Esophagus muscularis mucosa (tissue), 4 donors: ENCODE measurements at regions not wholly inside any gene's neighbourhood (a gene's known extent, or its start where the extent isn't known, plus 50 kb on each side); places are given as distances from the start of the nearest gene placed in this dataset.

Experiments
- EP300 ChIP-seq: sonication (generic); formaldehyde crosslinking; IDR thresholded peaks from one replicate; pipeline ENCODE4 v1.6.1; 2017; ENCODE audit warnings: antibody characterized with exemption
- POLR2A ChIP-seq: fragments of 450-650 bp; IDR thresholded peaks from one replicate; pipeline ENCODE4 v1.6.1; 2017; ENCODE audit warnings: antibody characterized with exemption, moderate library complexity, mild to moderate bottlenecking, low read depth
- POLR2AphosphoS5 ChIP-seq, 2 donors: sonication (generic); formaldehyde crosslinking; IDR thresholded peaks; one replicate each; pipeline ENCODE4 v1.6.1; 2017; ENCODE audit warnings: antibody characterized with exemption in 2 of 2
- TF ChIP-seq, protein P1 (sequence below), 3 experiments: fragments of 200-600 bp in 2 of 3; fragments of 450-650 bp in 1 of 3; sonication (generic) in 2 of 3; IDR thresholded peaks; one replicate each; pipeline ENCODE4 v1.5.1; 2017 to 2019; ENCODE audit warnings: antibody characterized with exemption in 3 of 3, mild to moderate bottlenecking in 2 of 3, moderate library complexity in 1 of 3

DNA sequence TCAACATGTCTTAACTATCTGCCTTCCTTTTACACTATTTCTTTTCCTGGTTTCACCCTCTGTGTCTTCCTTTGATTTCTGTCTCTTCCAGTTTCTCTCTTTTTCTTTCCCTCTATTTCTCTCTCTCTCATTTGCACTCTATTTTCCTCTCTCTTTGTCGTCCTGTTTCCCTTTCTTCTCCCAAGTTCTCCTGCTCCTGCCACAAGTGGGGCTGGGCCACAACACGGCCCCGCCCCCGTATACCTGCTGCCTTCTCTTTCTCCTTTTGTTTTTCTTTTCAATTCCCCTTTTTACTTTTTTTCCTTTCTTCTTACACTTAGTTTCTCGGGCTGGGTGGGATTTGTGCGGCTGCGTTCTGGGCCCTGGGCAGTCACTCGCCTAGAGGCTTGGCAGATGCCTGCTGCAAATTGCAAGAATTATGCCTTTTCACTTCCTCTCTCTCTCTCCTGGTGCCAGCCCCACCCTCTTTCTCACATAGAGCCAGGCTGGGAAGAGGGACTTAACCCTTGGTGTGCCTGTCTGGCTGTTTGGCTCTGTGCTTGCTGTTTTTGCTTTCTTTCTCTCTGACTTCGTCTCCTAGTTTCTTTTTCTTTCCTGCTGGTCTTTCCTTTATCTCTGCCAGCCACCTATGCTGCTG lies 2139.4 kb downstream of the TP53TG3F start:
- TF ChIP-seq POLR2AphosphoS5 (IDR thresholded peaks at IDR 0.05) (no peak), EP300 (no peak), POLR2A (no peak)
- TF ChIP-seq, protein P1, sequence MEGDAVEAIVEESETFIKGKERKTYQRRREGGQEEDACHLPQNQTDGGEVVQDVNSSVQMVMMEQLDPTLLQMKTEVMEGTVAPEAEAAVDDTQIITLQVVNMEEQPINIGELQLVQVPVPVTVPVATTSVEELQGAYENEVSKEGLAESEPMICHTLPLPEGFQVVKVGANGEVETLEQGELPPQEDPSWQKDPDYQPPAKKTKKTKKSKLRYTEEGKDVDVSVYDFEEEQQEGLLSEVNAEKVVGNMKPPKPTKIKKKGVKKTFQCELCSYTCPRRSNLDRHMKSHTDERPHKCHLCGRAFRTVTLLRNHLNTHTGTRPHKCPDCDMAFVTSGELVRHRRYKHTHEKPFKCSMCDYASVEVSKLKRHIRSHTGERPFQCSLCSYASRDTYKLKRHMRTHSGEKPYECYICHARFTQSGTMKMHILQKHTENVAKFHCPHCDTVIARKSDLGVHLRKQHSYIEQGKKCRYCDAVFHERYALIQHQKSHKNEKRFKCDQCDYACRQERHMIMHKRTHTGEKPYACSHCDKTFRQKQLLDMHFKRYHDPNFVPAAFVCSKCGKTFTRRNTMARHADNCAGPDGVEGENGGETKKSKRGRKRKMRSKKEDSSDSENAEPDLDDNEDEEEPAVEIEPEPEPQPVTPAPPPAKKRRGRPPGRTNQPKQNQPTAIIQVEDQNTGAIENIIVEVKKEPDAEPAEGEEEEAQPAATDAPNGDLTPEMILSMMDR (IDR thresholded peaks at IDR 0.05): no peak
